ENCODE measurements at regions not wholly inside any gene's neighbourhood (a gene's known extent, or its start where the extent isn't known, plus 50 kb on each side); places are given as distances from the start of the nearest gene placed in this dataset.
"Not testable (repeated sequence)": the region's sequence is repeated elsewhere in the genome, so short reads cannot be mapped to it uniquely, and the experiment has no call there.

- not testable (repeated sequence) for DNase-seq
These were observed 172.2 kb upstream of the KCTD7 start for GRCh38 chr7:66456431-66456830.

DNA sequence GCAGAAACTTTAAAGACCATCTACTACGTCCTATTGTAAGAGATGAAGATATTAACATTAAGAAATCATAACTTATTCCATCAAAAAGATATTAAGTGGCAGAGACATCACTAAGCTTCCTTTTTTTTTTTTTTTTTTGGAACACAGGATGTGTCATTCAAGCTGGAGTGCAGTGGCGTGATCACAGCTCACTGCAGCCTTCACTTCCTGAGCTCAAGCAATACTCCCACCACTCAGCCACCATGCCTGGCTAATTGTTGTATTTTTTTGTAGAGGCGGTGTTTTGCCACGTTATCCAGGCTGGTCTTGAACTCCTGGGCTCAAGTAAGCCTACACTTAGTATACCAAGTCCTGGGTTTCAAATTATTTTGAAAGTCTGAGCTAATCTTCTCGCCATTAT is 169.7 kb upstream of the KCTD7 start:
- DNase-seq: not testable (repeated sequence)

DNA sequence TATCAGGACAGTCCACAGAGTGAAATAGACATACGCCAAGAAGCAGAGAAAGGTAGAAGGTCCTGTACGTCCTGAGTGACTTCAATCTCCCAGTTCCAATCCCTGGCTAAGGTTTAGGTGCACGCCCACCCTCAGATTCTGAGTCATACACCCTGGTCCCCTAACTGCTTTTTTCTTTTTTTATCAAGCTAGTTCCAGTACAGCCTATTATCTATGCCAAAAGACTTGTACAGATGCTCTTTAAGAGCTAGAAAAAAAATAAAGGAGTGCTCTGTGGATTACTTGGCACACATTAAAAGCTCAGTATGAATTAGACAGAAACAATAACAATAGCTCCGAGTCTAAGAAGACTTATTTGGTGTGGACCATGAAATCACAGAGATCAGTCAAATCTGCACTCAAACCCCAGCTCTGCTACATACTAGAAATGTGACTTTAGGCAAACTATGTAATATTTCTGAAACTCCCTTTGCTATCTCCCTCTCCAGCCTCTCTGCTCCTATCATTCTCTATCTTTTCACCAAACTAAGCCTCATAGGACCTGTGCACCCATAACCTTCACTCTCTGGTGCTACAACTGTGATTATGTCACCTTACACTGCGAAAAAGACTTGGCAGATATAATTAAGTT is 168.8 kb upstream of the KCTD7 start:
- peak in 1 of 56 donors; percentile 2 for DNase-seq

DNA sequence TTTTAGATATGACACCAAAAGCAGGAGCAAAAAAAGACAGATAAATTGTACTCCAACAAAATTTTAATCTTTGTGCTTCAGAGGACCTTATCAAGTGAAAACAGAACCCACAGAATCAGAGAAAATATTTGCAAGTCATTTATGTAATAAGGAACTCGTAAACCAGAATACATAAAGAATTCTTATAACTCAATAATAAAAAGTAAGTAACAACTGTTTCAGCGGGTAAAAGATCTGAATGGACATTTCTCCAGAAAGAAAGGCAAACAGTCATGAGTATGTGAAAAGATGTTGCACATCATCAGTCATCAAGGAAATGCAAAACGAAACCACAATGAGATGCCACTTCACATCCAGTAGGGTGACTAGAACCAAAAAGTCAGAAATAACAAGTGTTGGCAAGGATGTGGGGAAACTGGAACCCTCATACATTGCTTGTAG is 167.7 kb upstream of the KCTD7 start:
- no peak for DNase-seq

GRCh38 chr7:66461397-66461796 is 167.3 kb upstream of the KCTD7 start:
- not testable (repeated sequence) for DNase-seq

DNA sequence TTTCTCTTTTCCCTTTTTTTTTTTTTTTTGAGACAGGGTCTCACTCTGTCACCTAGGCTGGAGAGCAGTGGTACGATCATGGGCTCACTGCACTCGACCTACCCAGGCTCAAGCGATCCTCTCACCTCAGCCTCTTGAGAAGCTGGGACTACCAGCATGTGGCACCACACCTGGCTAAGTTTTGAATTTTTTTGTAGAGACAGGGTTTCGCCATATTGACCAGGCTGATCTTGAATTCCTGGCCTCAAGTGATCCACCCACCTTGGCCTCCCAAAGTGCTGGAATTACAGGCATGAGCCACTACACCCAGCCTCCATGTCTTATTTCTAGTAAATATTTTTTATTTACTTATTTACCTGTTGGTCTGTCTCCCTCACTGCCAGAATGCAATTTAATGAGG is 165.8 kb upstream of the KCTD7 start:
- DNase-seq: not testable (repeated sequence)

DNA sequence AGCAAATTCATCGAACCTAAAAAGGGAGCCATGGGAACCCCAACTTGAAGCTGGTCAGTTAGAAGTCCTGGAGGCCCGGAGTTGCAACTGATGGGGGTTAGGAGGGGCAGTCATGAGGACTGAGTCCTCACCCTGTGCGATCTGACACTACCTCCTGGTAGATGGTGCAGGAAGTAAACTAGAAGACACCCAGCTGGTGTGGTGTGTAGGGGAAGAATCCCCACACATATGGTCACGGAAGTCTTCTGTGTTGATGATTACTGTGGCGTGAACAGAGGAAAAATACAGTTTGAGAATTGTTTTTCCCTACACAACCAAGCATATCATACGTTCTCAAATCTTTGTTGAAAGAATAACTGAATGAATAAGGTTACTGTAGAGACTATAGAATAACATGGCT is 164.6 kb upstream of the KCTD7 start:
- no peak for DNase-seq

DNA sequence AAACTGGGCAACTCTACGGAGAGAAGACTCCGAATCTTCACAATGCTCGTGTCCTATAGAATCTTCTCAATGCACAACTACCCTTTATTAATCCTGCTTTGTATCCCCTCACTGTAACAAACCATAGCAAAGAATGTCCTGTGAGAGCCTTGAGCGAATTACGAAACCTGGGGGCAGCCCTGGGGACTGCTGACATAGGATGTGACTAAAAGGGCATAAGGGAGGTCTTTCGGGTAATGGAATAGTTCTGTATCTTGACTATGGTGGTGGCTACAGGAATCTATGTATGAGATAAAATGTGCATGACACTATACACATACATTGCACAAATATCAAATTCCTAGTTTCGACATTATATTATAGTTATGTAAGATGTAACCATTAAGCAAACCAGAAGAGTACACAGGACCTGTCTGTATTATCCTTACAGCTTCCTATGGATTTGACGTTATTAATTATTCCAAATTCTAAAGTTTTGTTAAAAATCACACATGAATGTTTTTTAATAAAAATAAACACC is 162.5 kb upstream of the KCTD7 start:
- DNase-seq: no peak

- no peak for DNase-seq
These were observed 160.8 kb upstream of the KCTD7 start for GRCh38 chr7:66467887-66468286.

GRCh38 chr7:66473064-66473463 is 155.6 kb upstream of the KCTD7 start:
- not testable (repeated sequence) for DNase-seq

- DNase-seq: no peak
These were observed 154.2 kb upstream of the KCTD7 start for GRCh38 chr7:66474441-66474840.

- DNase-seq: not testable (repeated sequence)
These were observed 152.6 kb upstream of the KCTD7 start for GRCh38 chr7:66476056-66476455.

DNA sequence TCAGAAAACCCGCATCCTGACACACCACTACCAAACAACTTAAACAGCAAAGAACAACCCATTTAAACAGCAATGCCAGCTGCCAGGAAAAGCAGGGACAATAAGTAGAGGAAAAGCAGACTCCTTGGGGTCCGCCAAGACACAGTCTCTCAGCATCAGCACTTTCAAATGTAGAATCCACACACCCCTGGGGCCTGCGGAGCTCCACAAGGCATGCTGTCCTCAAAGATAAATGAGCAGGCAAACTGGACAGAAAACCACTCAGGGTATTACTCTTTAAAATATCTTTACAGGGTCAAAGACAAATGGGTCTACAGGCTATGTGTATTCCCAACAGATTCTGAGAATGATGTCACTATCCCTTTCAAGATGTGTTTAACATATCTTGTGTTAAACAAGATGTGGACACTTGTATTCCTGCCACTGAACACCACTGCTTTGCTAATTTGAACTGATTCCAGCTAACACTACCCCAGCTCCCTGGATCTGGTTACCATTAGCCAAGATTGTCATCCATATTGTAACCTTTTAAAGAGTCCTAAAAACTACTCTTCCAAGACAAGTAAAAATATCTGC is 150.8 kb upstream of the KCTD7 start:
- DNase-seq: not testable (repeated sequence)

DNA sequence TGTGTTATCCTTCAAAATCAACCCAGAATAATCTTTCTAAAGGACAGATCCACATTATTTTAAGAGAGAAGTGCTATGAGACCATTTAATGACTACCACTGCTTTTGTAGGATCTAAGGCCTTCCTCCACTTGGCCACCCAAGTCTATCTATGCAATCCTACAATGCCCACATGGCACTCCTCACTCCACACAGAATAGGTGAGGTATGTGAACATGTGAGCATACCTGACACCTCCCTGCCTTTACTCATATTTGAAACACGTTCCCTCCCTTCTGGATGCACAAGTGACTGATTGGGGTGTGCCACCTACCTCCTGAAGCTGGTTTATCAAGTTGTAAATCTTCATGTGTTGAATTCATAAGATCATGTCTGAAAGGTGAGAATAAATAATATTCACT is 147.5 kb upstream of the KCTD7 start:
- not testable (repeated sequence) for DNase-seq

GRCh38 chr7:66489065-66489464 is 139.6 kb upstream of the KCTD7 start:
- not testable (repeated sequence) for DNase-seq

DNA sequence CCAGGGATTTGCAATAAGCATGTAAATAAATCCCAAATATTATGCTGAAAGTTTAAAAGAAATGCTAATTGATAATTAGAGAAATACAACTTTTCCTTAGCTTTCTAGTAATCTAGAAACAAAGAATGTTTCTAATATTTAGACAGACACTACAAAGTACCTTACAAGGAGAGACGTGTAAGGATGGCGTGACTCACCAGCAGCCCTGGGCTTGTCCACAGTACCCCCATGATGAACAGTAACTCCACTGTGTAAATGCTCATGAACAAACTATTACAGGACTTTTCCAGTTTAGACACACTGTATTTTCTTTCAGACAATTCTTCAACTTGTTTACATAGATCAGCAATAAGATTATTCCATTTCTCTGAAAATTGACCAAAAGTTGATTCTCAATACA is 138.9 kb upstream of the KCTD7 start:
- DNase-seq: not testable (repeated sequence)

- DNase-seq: not testable (repeated sequence)
These were observed 137.7 kb upstream of the KCTD7 start for GRCh38 chr7:66490979-66491378.

GRCh38 chr7:66492405-66492804 is 136.3 kb upstream of the KCTD7 start:
- not testable (repeated sequence) for DNase-seq

- peak; percentile 91 to 99 (median 96) for DNase-seq
These were observed 135.2 kb upstream of the KCTD7 start for GRCh38 chr7:66493235-66494205.

DNA sequence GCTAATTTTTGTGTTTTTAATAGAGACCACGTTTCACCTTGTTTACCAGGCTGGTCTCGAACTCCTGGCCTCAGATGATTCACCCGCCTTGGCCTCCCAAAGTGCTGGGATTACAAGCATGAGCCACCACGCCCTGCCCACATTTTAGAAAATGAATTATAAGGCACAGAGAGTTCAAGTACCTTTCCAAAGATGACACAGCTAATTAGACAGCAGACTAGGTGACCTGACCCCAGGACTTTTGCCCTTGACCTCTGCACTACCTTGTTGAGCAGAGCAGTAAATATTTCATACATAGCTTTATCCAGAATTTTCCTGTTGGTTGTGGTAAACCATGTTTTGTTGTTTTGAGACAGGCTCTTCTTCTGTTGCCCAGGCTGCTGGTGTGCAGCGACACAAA is 131.3 kb upstream of the KCTD7 start:
- no peak for DNase-seq

- DNase-seq: no peak
These were observed 128.6 kb upstream of the KCTD7 start for GRCh38 chr7:66500087-66500486.

All from amygdala (tissue), 56 donors.